ENCODE measurements at regions not wholly inside any gene's neighbourhood (a gene's known extent, or its start where the extent isn't known, plus 50 kb on each side); places are given as distances from the start of the nearest gene placed in this dataset.

GRCh38 chr6:88538840-88539239, 372.7 kb upstream of the CNR1 start:
- H3K4me3 Mint-ChIP-seq, result no peak overlapping the region
- H3K9me3 Mint-ChIP-seq, result peaks cover 0 to 5% (median 0%) of the 10 kb centered on the region in 11 donors
- H3K27ac ChIP-seq (ENCODE audit: low read depth, low read length), result no peak overlapping the region
- H3K4me1 ChIP-seq (ENCODE audit: control insufficient read depth in 2 of 2, insufficient read depth in 2 of 2, low read length in 2 of 2), result no peaks in the 10 kb centered on the region
- H3K27ac Mint-ChIP-seq, result no peak overlapping the region
- peaks cover 2 to 48% (median 45%) of the 10 kb centered on the region in 5 donors for H3K27me3 Mint-ChIP-seq
- CTCF ChIA-PET, result no interaction called here
- ATAC-seq (no peak), DNase-seq (no peak)
- no peaks in the 10 kb centered on the region for H3K36me3 ChIP-seq (ENCODE audit: control insufficient read depth in 2 of 3, insufficient read depth in 3 of 3, low read length in 3 of 3)
- POLR2A ChIA-PET, result no interaction called here
- intact Hi-C loops (cut with micrococcal nuclease), result no loop called here
- no peaks in the 10 kb centered on the region for H3K27me3 ChIP-seq (ENCODE audit: control insufficient read depth in 2 of 2, insufficient read depth in 2 of 2, low read length in 2 of 2)
- H3K4me3 ChIP-seq (ENCODE audit: low read length), result no peak overlapping the region
- H3K9me3 ChIP-seq (ENCODE audit: control insufficient read depth in 2 of 3, low read length in 3 of 3), result no peaks in the 10 kb centered on the region
- H3K36me3 Mint-ChIP-seq, result no peaks in the 10 kb centered on the region
- peaks cover 0 to 6% (median 0%) of the 10 kb centered on the region in 7 donors for H3K4me1 Mint-ChIP-seq

- no peaks in the 10 kb centered on the region for H3K36me3 ChIP-seq (ENCODE audit: control insufficient read depth in 2 of 3, insufficient read depth in 3 of 3, low read length in 3 of 3)
- no peak overlapping the region for H3K4me3 ChIP-seq (ENCODE audit: low read length)
- ATAC-seq (no peak), DNase-seq (no peak)
- no peaks in the 10 kb centered on the region for H3K9me3 ChIP-seq (ENCODE audit: control insufficient read depth in 2 of 3, low read length in 3 of 3)
- peaks cover 0 to 6% (median 0%) of the 10 kb centered on the region in 7 donors for H3K4me1 Mint-ChIP-seq
- H3K4me1 ChIP-seq (ENCODE audit: control insufficient read depth in 2 of 2, insufficient read depth in 2 of 2, low read length in 2 of 2), result no peaks in the 10 kb centered on the region
- no peaks in the 10 kb centered on the region for H3K27me3 ChIP-seq (ENCODE audit: control insufficient read depth in 2 of 2, insufficient read depth in 2 of 2, low read length in 2 of 2)
- ChIA-PET POLR2A (no interaction called here), CTCF (no interaction called here)
- peaks cover 0 to 5% (median 0%) of the 10 kb centered on the region in 11 donors for H3K9me3 Mint-ChIP-seq
- no peak overlapping the region for H3K27ac Mint-ChIP-seq
- H3K36me3 Mint-ChIP-seq, result no peaks in the 10 kb centered on the region
- intact Hi-C loops (cut with micrococcal nuclease), result no loop called here
- no peak overlapping the region for H3K27ac ChIP-seq (ENCODE audit: low read depth, low read length)
- peaks cover 2 to 48% (median 46%) of the 10 kb centered on the region in 5 donors for H3K27me3 Mint-ChIP-seq
- H3K4me3 Mint-ChIP-seq, result no peak overlapping the region
Observed at GRCh38 chr6:88538130-88538706, 372.1 kb upstream of the CNR1 start.

- Histone ChIP-seq H3K27ac (ENCODE audit: low read depth, low read length) (no peak overlapping the region), H3K4me3 (ENCODE audit: low read length) (no peak overlapping the region), H3K27me3 (ENCODE audit: control insufficient read depth in 2 of 2, insufficient read depth in 2 of 2, low read length in 2 of 2) (no peaks in the 10 kb centered on the region), H3K4me1 (ENCODE audit: control insufficient read depth in 2 of 2, insufficient read depth in 2 of 2, low read length in 2 of 2) (no peaks in the 10 kb centered on the region), H3K36me3 (ENCODE audit: control insufficient read depth in 2 of 3, insufficient read depth in 3 of 3, low read length in 3 of 3) (no peaks in the 10 kb centered on the region), H3K9me3 (ENCODE audit: control insufficient read depth in 2 of 3, low read length in 3 of 3) (no peaks in the 10 kb centered on the region)
- Mint-ChIP-seq H3K9me3 (peaks cover 0 to 5% (median 0%) of the 10 kb centered on the region in 11 donors), H3K4me3 (no peak overlapping the region), H3K36me3 (no peaks in the 10 kb centered on the region), H3K27me3 (peaks cover 2 to 50% (median 48%) of the 10 kb centered on the region in 5 donors), H3K27ac (no peak overlapping the region), H3K4me1 (peaks cover 0 to 6% (median 0%) of the 10 kb centered on the region in 7 donors)
- ATAC-seq, result no peak
- intact Hi-C loops (cut with micrococcal nuclease), result no loop called here
- ChIA-PET POLR2A (no interaction called here), CTCF (no interaction called here)
- DNase-seq, result no peak
Observed at GRCh38 chr6:88536071-88536625, 370.0 kb upstream of the CNR1 start.

GRCh38 chr6:88535306-88535705, 369.2 kb upstream of the CNR1 start:
- no peak for ATAC-seq
- H3K4me1 ChIP-seq (ENCODE audit: control insufficient read depth in 2 of 2, insufficient read depth in 2 of 2, low read length in 2 of 2), result no peaks in the 10 kb centered on the region

GRCh38 chr6:88532241-88532860, 366.2 kb upstream of the CNR1 start:
- H3K4me1 Mint-ChIP-seq, result peaks cover 0 to 6% (median 0%) of the 10 kb centered on the region in 7 donors
- Histone ChIP-seq H3K27me3 (ENCODE audit: control insufficient read depth in 2 of 2, insufficient read depth in 2 of 2, low read length in 2 of 2) (no peaks in the 10 kb centered on the region), H3K4me3 (ENCODE audit: low read length) (no peak overlapping the region), H3K27ac (ENCODE audit: low read depth, low read length) (no peak overlapping the region), H3K4me1 (ENCODE audit: control insufficient read depth in 2 of 2, insufficient read depth in 2 of 2, low read length in 2 of 2) (no peaks in the 10 kb centered on the region), H3K36me3 (ENCODE audit: control insufficient read depth in 2 of 3, insufficient read depth in 3 of 3, low read length in 3 of 3) (no peaks in the 10 kb centered on the region), H3K9me3 (ENCODE audit: control insufficient read depth in 2 of 3, low read length in 3 of 3) (no peaks in the 10 kb centered on the region)
- POLR2A ChIA-PET, result no interaction called here
- no peak overlapping the region for H3K27ac Mint-ChIP-seq
- intact Hi-C loops (cut with micrococcal nuclease), result no loop called here
- ATAC-seq (no peak), DNase-seq (no peak)
- peaks cover 0 to 5% (median 0%) of the 10 kb centered on the region in 11 donors for H3K9me3 Mint-ChIP-seq
- H3K36me3 Mint-ChIP-seq, result no peaks in the 10 kb centered on the region
- CTCF ChIA-PET, result no interaction called here
- no peak overlapping the region for H3K4me3 Mint-ChIP-seq
- H3K27me3 Mint-ChIP-seq, result peaks cover 2 to 55% (median 41%) of the 10 kb centered on the region in 5 donors

More at GRCh38 chr6:88535306-88535705, 369.2 kb upstream of the CNR1 start:
- H3K9me3 Mint-ChIP-seq, result peaks cover 0 to 5% (median 0%) of the 10 kb centered on the region in 11 donors
- peaks cover 0 to 6% (median 0%) of the 10 kb centered on the region in 7 donors for H3K4me1 Mint-ChIP-seq
- H3K4me3 Mint-ChIP-seq, result no peak overlapping the region
- ChIA-PET POLR2A (no interaction called here), CTCF (no interaction called here)
- no peak overlapping the region for H3K27ac ChIP-seq (ENCODE audit: low read depth, low read length)
- peaks cover 2 to 51% (median 49%) of the 10 kb centered on the region in 5 donors for H3K27me3 Mint-ChIP-seq
- no peaks in the 10 kb centered on the region for H3K36me3 Mint-ChIP-seq
- no peak for DNase-seq
- no peak overlapping the region for H3K4me3 ChIP-seq (ENCODE audit: low read length)
- no peaks in the 10 kb centered on the region for H3K36me3 ChIP-seq (ENCODE audit: control insufficient read depth in 2 of 3, insufficient read depth in 3 of 3, low read length in 3 of 3)
- intact Hi-C loops (cut with micrococcal nuclease), result no loop called here
- no peak overlapping the region for H3K27ac Mint-ChIP-seq
- H3K27me3 ChIP-seq (ENCODE audit: control insufficient read depth in 2 of 2, insufficient read depth in 2 of 2, low read length in 2 of 2), result no peaks in the 10 kb centered on the region
- H3K9me3 ChIP-seq (ENCODE audit: control insufficient read depth in 2 of 3, low read length in 3 of 3), result no peaks in the 10 kb centered on the region

GRCh38 chr6:88529726-88530125, 363.6 kb upstream of the CNR1 start:
- Histone ChIP-seq H3K27me3 (ENCODE audit: control insufficient read depth in 2 of 2, insufficient read depth in 2 of 2, low read length in 2 of 2) (no peaks in the 10 kb centered on the region), H3K4me3 (ENCODE audit: low read length) (no peak overlapping the region), H3K36me3 (ENCODE audit: control insufficient read depth in 2 of 3, insufficient read depth in 3 of 3, low read length in 3 of 3) (no peaks in the 10 kb centered on the region), H3K9me3 (ENCODE audit: control insufficient read depth in 2 of 3, low read length in 3 of 3) (no peaks in the 10 kb centered on the region), H3K27ac (ENCODE audit: low read depth, low read length) (no peak overlapping the region), H3K4me1 (ENCODE audit: control insufficient read depth in 2 of 2, insufficient read depth in 2 of 2, low read length in 2 of 2) (no peaks in the 10 kb centered on the region)
- ATAC-seq (no peak), DNase-seq (no peak)
- H3K36me3 Mint-ChIP-seq, result no peaks in the 10 kb centered on the region
- H3K4me3 Mint-ChIP-seq, result no peak overlapping the region
- peaks cover 0 to 30% (median 18%) of the 10 kb centered on the region in 5 donors for H3K27me3 Mint-ChIP-seq
- intact Hi-C loops (cut with micrococcal nuclease), result no loop called here
- no peak overlapping the region for H3K27ac Mint-ChIP-seq
- POLR2A ChIA-PET, result no interaction called here
- peaks cover 0 to 19% (median 3%) of the 10 kb centered on the region in 11 donors for H3K9me3 Mint-ChIP-seq
- H3K4me1 Mint-ChIP-seq, result peaks cover 0 to 4% (median 0%) of the 10 kb centered on the region in 7 donors
- CTCF ChIA-PET, result no interaction called here

- CTCF ChIA-PET, result no interaction called here
- no peaks in the 10 kb centered on the region for H3K4me1 Mint-ChIP-seq
- no peak overlapping the region for H3K4me3 Mint-ChIP-seq
- DNase-seq (no peak), ATAC-seq (no peak)
- H3K9me3 Mint-ChIP-seq, result peaks cover 0 to 15% (median 4%) of the 10 kb centered on the region in 11 donors
- Histone ChIP-seq H3K4me3 (ENCODE audit: low read length) (no peak overlapping the region), H3K4me1 (ENCODE audit: control insufficient read depth in 2 of 2, insufficient read depth in 2 of 2, low read length in 2 of 2) (no peaks in the 10 kb centered on the region), H3K27ac (ENCODE audit: low read depth, low read length) (no peak overlapping the region), H3K36me3 (ENCODE audit: control insufficient read depth in 2 of 3, insufficient read depth in 3 of 3, low read length in 3 of 3) (no peaks in the 10 kb centered on the region), H3K27me3 (ENCODE audit: control insufficient read depth in 2 of 2, insufficient read depth in 2 of 2, low read length in 2 of 2) (no peaks in the 10 kb centered on the region), H3K9me3 (ENCODE audit: control insufficient read depth in 2 of 3, low read length in 3 of 3) (no peaks in the 10 kb centered on the region)
- intact Hi-C loops (cut with micrococcal nuclease), result no loop called here
- POLR2A ChIA-PET, result no interaction called here
- no peaks in the 10 kb centered on the region for H3K36me3 Mint-ChIP-seq
- no peak overlapping the region for H3K27ac Mint-ChIP-seq
- H3K27me3 Mint-ChIP-seq, result peaks cover 0 to 9% (median 9%) of the 10 kb centered on the region in 5 donors
Observed at GRCh38 chr6:88520445-88520844, 354.3 kb upstream of the CNR1 start.
